AG20443 (cell line): ENCODE measurements at regions not wholly inside any gene's neighbourhood (a gene's known extent, or its start where the extent isn't known, plus 50 kb on each side); places are given as distances from the start of the nearest gene placed in this dataset.
"Not testable (repeated sequence)": the region's sequence is repeated elsewhere in the genome, so short reads cannot be mapped to it uniquely, and the experiment has no call there.

Experiments
- DNase-seq: peaks from one replicate; pipeline ENCODE4 v3.0.0; 2012; ENCODE audit warnings: low spot score, mixed read lengths

DNA sequence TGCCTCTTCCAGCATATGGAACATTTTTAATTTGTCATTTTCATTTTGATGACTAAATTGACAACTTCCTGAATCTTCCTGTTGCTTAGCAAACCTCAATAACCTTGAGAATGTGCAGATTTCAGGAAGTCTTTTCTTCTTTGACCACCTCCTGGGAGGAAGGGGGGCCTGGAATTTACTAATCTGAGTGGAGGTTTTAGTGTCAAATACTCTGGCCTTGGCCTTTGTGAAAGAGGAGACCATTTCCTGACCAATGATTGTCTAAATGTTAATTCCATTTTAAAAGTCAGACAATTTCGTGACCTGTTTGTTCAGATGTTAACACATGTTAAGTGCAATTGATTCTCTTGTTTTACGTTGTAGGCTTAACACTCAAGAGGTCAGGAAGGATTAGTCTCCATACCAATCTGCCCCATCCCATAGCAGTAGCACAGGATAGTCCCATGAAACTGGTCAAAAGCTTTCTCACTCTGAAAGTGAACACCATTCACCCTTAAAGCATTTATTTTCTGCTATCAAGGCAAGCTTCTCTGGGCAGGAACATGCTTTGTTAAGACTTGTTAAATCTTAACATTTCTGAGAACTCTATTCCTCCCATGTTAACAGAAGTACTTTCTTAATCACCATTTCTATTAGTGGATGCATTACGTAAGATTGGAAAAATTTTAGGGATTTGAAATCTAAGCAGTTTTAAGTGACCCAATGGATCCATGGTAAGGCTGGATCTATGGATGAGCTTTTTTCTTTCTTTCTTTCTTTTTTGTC is 219.6 kb downstream of the RND3 start:
- no peak for DNase-seq

DNA sequence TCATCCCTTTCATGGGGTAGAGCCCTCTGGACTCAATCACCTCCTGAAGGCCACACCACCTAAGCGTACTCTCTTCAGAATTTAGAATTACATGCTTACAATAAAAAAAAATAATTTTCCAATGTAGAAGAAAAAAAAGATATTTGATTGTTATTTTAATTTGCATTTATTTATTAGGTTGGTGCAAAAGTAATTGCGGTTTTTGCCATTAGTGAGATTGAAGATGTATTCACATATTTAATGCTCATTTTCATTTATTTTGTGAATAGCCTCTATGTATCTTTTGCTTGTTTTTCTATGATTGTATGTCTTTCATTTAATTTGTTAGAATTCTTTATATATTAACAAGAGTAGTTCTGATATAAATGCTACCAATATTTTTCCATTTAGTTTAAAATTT is 220.5 kb downstream of the RND3 start:
- no peak for DNase-seq

DNA sequence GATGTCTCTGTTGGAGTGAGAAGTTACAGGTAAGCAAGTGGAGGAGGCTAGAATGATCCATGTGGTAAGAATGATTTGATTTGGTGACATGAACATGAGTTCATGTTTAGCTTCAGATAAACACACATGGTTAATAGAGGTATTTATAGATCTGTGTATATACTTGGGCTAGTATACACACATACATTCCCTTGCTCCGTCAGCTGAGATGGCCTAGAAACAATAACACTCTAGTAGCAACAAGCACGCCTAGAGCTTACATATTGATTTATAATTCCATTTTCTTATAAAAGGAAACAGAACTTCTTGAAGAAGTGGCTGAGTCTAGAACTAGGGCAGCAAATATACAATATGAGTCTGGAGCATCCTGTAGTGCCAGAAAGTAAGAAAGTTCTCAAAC is 223.0 kb downstream of the RND3 start:
- no peak for DNase-seq

DNA sequence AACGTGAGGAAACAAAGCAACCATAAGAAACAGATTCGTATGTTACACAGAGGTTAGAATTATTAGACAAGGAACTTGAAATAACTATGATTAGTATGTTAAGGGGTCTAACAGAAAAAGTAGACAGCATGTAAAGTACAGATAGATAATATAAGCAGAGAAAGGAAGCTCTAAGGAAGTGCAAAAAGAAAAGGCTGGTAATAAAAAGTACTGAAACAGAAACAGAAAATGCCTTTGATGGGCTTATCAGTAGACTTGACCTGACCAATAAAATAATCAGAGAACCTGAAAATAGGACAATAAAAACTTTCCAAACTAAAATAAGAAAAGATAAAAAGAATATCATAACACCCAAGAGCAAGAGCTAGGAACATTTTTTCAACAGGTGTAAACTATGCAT is 225.8 kb downstream of the RND3 start:
- DNase-seq: no peak

DNA sequence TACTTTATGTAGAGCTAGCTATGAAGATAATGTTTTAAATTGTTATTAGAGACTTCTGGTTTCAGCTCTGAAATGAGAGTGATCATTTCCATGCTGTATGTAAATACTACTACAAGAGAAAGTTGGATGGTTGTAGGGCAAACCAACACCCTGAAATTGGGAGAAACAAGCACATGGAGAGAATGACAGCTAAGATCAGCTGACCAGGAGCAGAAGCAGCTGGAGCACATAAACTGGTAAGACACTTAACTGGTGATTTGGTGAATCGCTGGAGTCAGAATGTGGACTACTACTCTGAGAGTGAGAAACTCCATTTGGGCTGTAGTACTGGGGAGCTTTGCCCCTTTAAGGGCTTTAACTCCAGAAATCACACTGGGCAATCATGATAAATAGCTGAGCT is 226.8 kb downstream of the RND3 start:
- DNase-seq: no peak

DNA sequence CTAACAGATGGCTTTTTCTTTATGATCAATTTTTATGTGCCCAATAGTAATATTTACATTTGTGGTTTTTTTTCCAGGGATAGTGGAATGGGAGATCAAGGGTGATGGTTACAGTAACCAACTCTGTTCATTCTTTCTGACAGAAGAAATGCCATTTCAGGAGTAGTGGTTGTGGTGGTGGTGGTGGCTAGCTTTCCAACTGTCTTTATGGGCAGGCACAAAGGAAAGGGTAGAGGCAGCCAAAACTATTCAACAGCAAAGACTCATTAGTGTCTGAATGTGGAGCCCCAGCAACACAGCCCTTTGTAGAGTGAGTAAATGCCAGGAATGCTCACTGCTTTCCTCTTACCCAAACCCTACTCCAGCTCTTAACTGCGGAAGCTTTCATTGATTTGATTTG is 227.7 kb downstream of the RND3 start:
- no peak for DNase-seq

DNA sequence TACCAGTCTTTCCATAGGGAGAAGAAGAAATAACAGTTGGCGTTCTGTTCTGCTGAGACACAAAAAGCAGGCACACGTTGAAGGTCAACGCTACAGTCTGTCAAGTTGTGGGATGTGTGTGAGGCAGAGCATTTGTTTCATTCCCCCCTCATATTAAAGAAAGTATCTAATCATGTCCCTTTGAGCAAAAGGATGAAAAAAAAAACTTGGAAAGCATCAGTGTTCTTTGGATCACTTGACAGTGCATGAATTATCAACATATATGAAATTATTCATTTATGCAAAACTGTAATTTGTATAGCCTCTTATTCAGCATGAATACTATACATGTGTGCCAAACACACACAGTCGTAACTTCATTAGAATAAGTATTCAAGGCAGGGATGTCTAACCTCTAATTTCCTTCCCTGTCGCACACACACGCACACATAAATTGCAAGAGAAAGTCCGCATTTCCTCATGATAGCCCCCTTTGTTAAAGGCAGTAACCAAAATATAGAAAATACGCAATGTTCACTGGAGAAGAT is 228.6 kb downstream of the RND3 start:
- DNase-seq: no peak

DNA sequence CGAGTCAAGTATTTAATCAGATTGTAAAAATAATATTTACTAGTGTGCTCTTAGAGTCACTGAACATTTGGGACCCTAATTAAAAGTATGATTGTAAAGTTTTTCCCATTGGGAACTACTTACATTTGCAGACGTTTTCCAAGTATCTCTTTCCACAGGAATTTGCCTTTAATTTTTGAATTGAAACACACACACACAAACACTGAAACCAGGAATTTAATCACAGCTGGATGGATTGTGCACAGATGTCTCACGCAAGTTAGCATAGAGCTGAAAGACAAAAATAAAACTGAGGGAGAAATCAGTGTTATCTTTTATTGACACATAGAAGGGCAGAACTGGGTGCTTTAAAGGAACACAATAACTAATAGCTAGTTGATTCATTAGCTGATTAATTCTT is 230.7 kb downstream of the RND3 start:
- no peak for DNase-seq

DNA sequence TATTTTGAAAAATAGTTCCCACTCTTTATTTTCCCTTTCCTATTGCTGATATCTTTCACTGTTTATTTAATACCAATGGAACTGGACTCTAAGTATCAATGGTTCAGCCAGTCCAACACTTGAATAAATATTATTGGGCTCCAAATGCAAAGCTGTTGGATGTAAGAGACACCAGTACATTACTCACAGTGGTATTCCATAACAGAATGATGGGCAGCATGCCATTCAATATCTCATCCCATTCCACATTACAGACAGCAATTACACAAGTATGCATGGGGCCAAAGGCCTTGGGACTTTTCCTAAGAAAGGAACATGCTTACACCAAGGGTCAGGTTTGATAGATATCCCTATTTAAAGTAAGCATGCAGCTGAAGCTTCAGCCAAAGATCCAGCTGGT is 231.9 kb downstream of the RND3 start:
- peak; percentile 54 for DNase-seq

DNA sequence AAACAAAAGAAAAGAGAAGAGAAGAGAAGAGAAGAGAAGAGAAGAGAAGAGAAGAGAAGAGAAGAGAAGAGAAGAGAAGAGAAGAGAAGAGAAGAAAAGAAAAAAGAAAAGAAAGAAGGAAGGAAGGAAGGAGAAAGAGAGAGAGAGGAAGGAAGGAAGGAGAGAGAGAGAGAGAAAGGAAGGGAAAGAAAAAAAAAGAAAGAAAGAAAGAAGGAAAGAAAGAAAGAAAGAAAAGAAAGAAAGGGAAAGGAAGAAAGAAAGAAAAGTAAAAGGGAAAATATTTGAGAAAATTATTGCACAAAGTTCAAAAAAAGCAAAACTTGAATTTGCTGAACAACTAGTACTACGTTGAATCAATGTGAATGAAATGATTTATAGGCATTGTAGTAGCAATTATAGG is 237.7 kb downstream of the RND3 start:
- DNase-seq: not testable (repeated sequence)

DNA sequence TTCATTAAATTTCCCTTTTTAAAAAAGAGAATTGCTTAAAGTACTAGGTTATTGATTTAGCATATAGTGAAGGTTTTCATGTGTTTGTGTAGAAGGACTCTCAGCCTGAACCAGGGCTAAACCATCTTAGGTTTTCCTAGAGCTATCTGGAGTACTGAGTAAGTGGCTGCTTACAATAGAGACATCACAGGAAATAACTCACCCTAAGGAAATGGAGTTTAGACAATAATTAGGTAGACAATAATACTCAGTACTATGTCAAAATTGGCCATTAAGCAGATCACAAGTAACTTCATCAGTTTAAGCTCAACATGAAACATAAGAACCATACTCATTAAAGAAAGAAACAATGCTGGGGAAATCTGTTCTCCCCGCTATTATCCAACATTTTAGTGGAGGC is 240.0 kb downstream of the RND3 start:
- no peak for DNase-seq

DNA sequence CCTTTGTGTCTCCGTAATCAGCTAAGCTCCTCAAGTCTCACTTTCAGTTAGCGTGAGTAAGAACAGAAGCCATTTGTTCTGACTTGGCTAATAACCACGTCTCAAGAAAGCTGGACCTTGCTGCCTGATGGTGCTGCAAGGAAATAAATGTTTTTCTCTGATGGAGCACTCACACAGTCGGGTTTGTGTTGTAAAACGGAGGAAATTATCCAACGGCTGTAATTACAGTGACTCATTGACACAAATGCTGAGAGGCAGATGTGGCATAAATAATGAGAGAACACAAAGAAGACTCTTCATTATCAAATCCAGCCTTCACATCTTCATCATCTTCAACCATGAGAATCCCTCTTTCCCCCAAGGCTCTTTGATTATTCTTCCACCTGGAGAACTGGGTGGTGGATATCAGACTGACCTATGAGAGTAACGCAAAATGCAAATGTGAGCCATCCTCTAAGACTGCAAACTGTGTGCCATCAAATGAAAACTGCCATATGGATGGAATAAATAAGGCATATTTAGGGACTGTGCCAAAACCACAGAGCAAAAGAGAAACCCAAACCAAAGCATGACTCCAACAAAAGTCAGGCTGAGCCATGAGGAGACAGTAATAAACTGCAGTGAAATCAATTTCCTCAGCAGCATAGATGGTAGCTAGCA is 252.6 kb downstream of the RND3 start:
- peak; percentile 80 for DNase-seq

DNA sequence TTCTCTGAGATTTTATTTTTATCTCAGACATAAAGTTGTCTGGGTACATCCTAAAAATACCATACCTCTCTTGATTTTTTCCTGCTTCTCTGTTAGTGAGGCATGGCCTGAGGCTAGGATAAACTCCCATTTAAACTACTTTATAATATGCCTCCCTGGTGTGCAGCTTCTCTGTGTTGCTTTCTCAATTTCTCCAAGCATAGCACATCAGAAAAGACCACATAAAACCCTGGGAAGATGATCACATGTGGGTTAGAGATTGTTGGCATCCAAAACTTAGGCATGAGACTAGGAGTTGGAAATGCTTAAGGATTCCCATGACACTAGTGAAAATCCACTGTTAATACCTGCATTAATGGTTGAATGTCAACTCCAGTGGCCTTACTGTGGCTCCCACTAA is 254.6 kb downstream of the RND3 start:
- no peak for DNase-seq

DNA sequence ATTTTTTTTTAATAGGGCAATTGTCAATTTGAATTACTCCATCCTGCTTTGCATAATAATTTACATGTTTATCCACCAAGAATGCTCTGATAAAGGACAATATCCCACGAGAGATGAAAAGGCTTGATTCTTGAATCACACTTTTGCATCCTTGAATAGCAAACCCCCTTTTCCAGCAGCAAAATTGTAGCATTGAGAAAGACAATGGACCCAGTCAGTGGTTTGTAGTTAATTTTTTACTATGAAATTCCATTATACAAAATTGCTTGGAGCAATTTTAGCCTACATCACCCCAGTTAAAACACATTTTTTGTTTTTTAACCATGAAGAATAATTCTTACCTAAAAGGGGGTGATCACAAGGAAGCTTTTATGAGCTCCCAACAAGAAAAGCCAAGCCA is 255.1 kb downstream of the RND3 start:
- no peak for DNase-seq

DNA sequence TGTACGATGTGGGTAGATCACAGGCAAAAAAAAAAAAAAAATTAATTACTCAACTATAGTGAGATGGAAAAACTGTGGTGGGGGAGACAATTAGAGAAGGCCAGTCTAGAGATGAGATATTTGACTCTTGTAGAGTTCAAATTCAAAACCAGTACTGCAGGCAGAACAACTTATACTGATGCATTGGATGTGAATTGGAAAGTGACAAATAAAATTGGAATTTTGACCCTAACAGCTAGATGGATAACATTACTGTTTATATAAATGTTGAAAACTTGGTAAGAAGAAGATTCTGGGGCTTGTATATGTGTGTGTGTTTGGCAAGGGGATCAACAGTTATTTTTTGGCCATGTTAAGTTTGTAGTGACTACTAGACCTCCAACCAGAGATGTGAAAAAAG is 256.9 kb downstream of the RND3 start:
- DNase-seq: no peak

DNA sequence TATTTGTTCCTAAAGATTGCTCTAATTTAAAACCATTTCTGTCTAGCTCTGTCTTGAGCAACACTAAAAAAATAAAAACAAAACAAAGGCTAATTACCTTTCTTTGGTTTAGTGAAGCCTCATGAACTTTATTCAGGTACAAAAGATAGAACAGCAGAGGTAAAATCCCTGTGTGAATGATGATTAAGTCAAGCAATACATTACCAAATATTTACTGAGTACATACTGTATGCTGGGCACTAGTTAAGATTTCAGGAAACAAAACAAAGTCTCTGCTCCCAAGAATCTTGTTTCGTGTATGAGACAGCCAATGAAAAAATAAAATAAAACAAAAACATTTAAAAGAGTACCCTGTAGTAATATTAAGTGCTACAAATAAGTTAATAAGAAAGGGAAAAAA is 257.5 kb downstream of the RND3 start:
- DNase-seq: no peak

DNA sequence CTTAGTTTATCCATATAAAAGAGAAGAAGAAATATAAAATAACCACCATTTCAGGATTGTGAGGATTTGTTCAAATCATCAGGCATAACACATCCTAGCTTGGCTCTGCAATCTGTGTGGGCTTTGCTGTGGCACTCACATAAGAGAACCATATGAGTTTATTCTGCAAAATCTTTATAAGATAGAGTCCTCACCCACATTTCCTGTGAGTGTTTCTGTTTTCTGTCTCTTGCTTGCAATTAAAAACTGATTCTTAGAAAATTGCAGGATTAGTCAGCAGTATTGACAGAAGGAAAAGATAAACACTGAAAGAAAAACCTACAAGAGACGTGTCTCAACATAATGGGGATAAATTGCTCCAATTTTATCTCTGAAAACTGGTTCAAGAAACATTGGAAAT is 258.5 kb downstream of the RND3 start:
- DNase-seq: no peak

DNA sequence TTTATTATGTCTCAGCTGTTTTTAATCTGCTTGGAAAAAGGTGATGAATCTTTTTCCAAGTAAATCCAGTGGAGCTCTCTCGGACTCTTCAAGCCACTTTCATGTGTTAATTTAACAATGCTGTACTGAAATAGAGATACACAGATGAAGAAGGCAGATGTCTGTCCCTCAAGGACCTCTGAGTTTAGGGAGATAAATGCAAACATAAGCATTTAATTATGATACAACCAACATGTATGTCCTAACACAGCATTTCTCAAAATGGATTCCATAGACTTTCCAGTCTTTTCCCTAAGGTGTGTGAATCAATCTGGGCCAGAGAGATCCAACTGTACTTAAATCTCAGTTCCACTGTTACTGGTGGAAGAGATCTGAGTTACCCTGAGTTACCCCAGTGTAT is 262.4 kb downstream of the RND3 start:
- DNase-seq: no peak

DNA sequence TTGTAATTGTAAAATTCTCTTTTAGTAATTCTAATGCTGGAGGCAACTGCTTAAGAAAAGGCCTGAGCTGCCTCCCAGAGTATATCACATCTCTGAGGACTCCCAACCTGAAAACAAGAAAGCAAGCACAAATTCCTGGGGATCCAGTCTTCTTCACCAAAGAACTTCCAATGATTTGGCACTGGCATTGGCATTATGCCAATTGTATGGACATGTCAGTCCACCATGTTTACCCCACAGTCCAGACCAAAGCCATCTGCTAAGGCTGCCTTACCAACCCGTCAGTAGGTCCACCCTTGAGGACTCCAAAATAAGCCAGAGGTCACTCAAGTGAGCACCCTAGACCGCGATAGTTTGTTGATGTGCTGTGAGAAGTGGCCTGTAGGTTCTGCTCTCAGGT is 263.1 kb downstream of the RND3 start:
- DNase-seq: no peak

DNA sequence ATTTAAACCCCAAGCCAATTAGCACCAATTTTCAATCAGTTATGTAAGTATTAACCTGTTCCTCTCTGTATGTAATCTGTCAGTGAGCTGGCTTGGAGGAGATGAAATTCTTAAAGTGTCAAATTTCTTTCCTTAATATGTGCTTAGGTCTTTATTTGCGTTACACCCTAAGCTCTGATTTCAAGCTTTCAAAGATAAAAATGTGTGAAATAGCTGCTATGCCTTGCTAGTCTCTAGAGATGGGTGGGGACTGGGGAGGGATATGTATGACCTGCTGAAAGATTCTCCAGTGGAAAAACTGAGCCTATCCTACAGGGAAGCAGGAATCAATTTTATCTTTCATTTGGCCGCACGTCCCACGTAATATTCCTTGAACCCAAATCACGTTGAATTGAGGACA is 264.5 kb downstream of the RND3 start:
- no peak for DNase-seq

DNA sequence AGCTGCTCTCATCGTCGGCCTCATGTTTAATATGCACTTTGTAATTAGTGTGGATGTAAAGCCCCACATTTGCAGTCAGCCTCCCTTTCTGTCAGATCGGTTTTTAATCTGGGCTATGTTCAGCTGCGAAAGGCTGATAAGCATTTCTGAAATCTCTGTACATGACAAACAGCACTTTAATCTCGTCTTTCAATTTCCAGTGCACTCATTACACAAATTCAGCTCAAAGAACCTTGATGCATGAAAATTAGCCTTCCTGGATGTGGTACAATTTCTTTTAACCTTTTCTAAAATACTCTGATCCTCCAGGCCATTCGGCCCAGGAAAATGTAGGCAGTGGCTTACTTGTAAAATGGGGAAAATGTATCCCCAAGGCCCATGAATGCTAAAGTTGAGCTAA is 265.1 kb downstream of the RND3 start:
- no peak for DNase-seq

DNA sequence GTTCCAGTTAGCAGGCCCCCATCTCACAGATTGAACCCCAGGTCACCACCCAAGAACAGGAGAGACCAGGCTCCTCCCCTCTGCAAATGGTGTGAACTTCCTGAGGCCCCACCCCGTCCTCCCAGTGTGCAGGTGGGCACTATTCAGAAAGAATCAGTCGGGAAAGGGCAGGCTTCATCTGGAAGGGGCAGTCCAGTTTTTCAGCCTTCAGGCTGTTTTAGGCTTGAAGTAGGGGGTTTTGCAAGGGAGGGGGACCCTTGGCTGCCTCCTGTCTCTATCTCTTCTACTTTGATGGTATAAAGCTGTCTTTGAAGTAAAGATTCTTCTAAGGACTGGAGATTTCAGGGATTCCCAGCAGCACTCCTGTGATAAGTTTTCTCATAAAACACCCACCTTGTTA is 267.6 kb downstream of the RND3 start:
- DNase-seq: no peak

DNA sequence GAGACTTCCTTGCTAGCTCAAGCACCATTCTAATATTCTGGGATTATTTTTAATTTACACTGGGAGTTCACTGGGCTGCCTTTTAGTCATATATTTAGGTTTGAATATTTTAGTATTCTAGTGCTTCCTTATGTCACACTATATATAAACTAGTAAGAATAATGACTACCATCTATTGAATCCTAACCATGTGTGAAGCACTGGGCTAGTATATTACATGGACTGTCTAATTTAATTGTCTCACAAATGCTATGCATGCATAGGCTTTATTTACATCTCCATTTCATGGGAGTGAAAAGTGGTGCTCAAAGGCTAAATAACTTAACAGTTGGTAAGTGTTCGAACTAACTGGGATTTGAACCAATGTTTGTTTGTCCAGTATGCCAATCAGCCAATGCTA is 272.4 kb downstream of the RND3 start:
- no peak for DNase-seq

DNA sequence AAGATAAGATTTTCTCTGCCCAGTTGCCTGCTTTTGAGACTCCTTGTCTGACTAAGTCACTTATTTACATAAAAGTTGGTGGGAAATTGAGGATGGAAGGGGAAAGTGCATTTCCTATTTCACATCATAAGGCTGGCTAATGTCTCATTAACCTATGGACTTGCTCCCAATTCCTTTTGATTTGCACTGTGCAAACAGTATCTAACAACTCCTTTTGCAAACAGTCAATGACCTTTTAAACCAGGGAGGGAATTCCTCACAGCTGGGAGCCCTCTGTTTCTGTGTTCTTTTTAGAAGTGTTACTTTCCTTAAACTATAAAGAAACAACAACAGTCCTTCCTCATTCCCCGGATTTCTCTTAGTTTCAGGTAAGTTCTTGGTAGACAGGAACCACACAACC is 272.8 kb downstream of the RND3 start:
- DNase-seq: no peak
